SK-N-SH (cell line): ENCODE measurements at regions not wholly inside any gene's neighbourhood (a gene's known extent, or its start where the extent isn't known, plus 50 kb on each side); places are given as distances from the start of the nearest gene placed in this dataset.

Source experiments
- CTCF ChIA-PET: fragments of 300-600, 350-600 bp; formaldehyde crosslinking; extraction: SDS; loops from one replicate; lab custom pipeline; 2021; lab: Yijun Ruan, JAX
- POLR2A ChIA-PET: fragments of 350-600 bp; sonication (Branson Sonifier 250); formaldehyde crosslinking; extraction: SDS; loops from one replicate; lab custom pipeline; 2020; ENCODE audit warnings: antibody characterized with exemption, inconsistent platforms; lab: Yijun Ruan, JAX
- DNase-seq: peaks from one replicate; pipeline ENCODE4 v3.0.0; 2012
- H2AFZ ChIP-seq: fragments of 200-600 bp; sonication (generic); 2 replicates; pipeline ENCODE4 v1.8.1; 2016; ENCODE audit warnings: antibody characterized with exemption, mild to moderate bottlenecking, low read depth
- H3F3A ChIP-seq: fragments of 200-600 bp; sonication (generic); replicated peaks from 2 replicates; pipeline ENCODE3; 2016; ENCODE audit warnings: antibody characterized with exemption, mild to moderate bottlenecking; ENCODE audit not compliant: insufficient read depth
- H3K27ac ChIP-seq, 2 experiments: fragments of 200-500 bp in 1 of 2; fragments of 200-600 bp in 1 of 2; sonication (Bioruptor generic) in 1 of 2; sonication (generic), shearing (Covaris generic) in 1 of 2; 2 replicates each; pipeline versions ENCODE4 v1.5.1 to v1.6.1; 2014 to 2016; ENCODE audit warnings: low read depth in 2 of 2, inconsistent platforms in 1 of 2, low read length in 1 of 2, mild to moderate bottlenecking in 1 of 2, mixed read lengths in 1 of 2
- H3K27me3 ChIP-seq: fragments of 200-600 bp; sonication (generic), shearing (Covaris generic); 2 replicates; pipeline ENCODE4 v1.6.1; 2016; ENCODE audit warnings: mixed run types; ENCODE audit not compliant: insufficient read depth
- H3K36me3 ChIP-seq, 2 experiments: fragments of 200-500 bp in 1 of 2; fragments of 200-600 bp in 1 of 2; sonication (Bioruptor generic) in 1 of 2; sonication (generic) in 1 of 2; replicated peaks in 1 of 2; 2 replicates each; pipeline versions ENCODE3 to v1.5.1; 2014 to 2016; ENCODE audit warnings: low read length in 1 of 2, mild to moderate bottlenecking in 1 of 2; ENCODE audit not compliant: insufficient read depth in 2 of 2, control insufficient read depth in 1 of 2
- H3K4me1 ChIP-seq, 2 experiments: fragments of 200-500 bp in 1 of 2; fragments of 200-600 bp in 1 of 2; sonication (Bioruptor generic) in 1 of 2; sonication (generic), shearing (Covaris generic) in 1 of 2; 2 replicates each; pipeline versions ENCODE4 v1.5.1 to v1.6.1; 2014 to 2016; ENCODE audit warnings: low read depth in 1 of 2, low read length in 1 of 2, mixed run types in 1 of 2; ENCODE audit not compliant: insufficient read depth in 2 of 2, control insufficient read depth in 1 of 2
- H3K4me2 ChIP-seq: fragments of 200-600 bp; sonication (generic), shearing (Covaris generic); 2 replicates; pipeline ENCODE4 v1.6.1; 2017; ENCODE audit warnings: mixed run types
- H3K4me3 ChIP-seq, 2 experiments: fragments of 200-500 bp in 1 of 2; fragments of 200-600 bp in 1 of 2; sonication (Bioruptor generic) in 1 of 2; sonication (generic), shearing (Covaris generic) in 1 of 2; 2 replicates each; pipeline versions ENCODE4 v1.5.1 to v1.8.1; 2014 to 2016; ENCODE audit warnings: low read depth in 2 of 2, inconsistent platforms in 1 of 2, low read length in 1 of 2, mild to moderate bottlenecking in 1 of 2, mixed read lengths in 1 of 2, moderate library complexity in 1 of 2
- H3K79me2 ChIP-seq: fragments of 200-600 bp; sonication (generic); 2 replicates; pipeline ENCODE4 v1.8.1; 2017; ENCODE audit warnings: mild to moderate bottlenecking; ENCODE audit not compliant: insufficient read depth
- H3K9ac ChIP-seq: fragments of 200-600 bp; sonication (generic); 2 replicates; pipeline ENCODE4 v1.6.1; 2017; ENCODE audit warnings: mixed run types
- H3K9me2 ChIP-seq: fragments of 200-600 bp; sonication (generic); 2 replicates; pipeline ENCODE4 v1.6.1; 2017; ENCODE audit warnings: mixed run types
- H3K9me3 ChIP-seq: fragments of 200-600 bp; sonication (generic); 2 replicates; pipeline ENCODE4 v1.6.1; 2017; ENCODE audit warnings: mixed run types, mild to moderate bottlenecking, moderate library complexity
- H4K20me1 ChIP-seq: fragments of 200-600 bp; sonication (generic); 2 replicates; pipeline ENCODE4 v1.6.1; 2017; ENCODE audit warnings: mild to moderate bottlenecking, mixed run types; ENCODE audit not compliant: insufficient read depth
- CHD2 ChIP-seq: fragments of 150-350 bp; IDR thresholded peaks from 2 replicates; pipeline ENCODE4 v1.6.1; 2018; ENCODE audit warnings: low read length; ENCODE audit not compliant: partially characterized antibody
- ELF1 ChIP-seq: IDR thresholded peaks from 2 replicates; pipeline ENCODE4 v1.4.0; 2012
- EP300 ChIP-seq, 2 experiments: IDR thresholded peaks; 2 replicates each; pipeline versions ENCODE4 v1.4.0 to v1.6.1; 2012; ENCODE audit warnings: borderline replicate concordance in 1 of 2, low read depth in 1 of 2, low read length in 1 of 2
- FOSL2 ChIP-seq: IDR thresholded peaks from 2 replicates; pipeline ENCODE4 v1.4.0; 2012; ENCODE audit warnings: low read depth, mild to moderate bottlenecking, moderate library complexity, borderline replicate concordance
- FOXJ3 ChIP-seq: sonication (generic); formaldehyde crosslinking; IDR thresholded peaks from 2 replicates; pipeline ENCODE4 v1.5.1; 2020; ENCODE audit warnings: mild to moderate bottlenecking, missing genetic modification reagents
- GABPA ChIP-seq: IDR thresholded peaks from 2 replicates; pipeline ENCODE4 v1.4.0; 2012; ENCODE audit warnings: low read depth, mild to moderate bottlenecking
- MXI1 ChIP-seq: IDR thresholded peaks from 2 replicates; pipeline ENCODE4 v1.6.1; 2012; ENCODE audit warnings: mild to moderate bottlenecking, low read depth, low read length, improper control_type of control experiment
- NFIC ChIP-seq: IDR thresholded peaks from 2 replicates; pipeline ENCODE4 v1.4.0; 2012; ENCODE audit warnings: borderline replicate concordance
- RFX5 ChIP-seq: IDR thresholded peaks from 2 replicates; pipeline ENCODE4 v1.6.1; 2012; ENCODE audit warnings: mild to moderate bottlenecking, improper control_type of control experiment, low read length
- SMC3 ChIP-seq: IDR thresholded peaks from 2 replicates; pipeline ENCODE4 v1.6.1; 2012; ENCODE audit warnings: low read depth, low read length, improper control_type of control experiment
- TCF12 ChIP-seq: IDR thresholded peaks from 2 replicates; pipeline ENCODE4 v1.4.0; 2012
- TEAD4 ChIP-seq: IDR thresholded peaks from 2 replicates; pipeline ENCODE4 v1.4.0; 2012; ENCODE audit warnings: mild to moderate bottlenecking, borderline replicate concordance; ENCODE audit not compliant: insufficient read depth
- WGBS: methylation state at CpG from one replicate; pipeline ENCODE4 v1.1.6; 2017; ENCODE audit warnings: low lambda C conversion rate; 5-methylcytosine and 5-hydroxymethylcytosine counted together
- TF ChIP-seq, protein P1 (sequence below): IDR thresholded peaks from 2 replicates; pipeline ENCODE4 v1.6.1; 2012; ENCODE audit warnings: mild to moderate bottlenecking, low read depth, low read length, moderate library complexity
- TF ChIP-seq, protein P2 (sequence below): IDR thresholded peaks from 2 replicates; pipeline ENCODE4 v1.4.0; 2012; ENCODE audit warnings: low read depth
- TF ChIP-seq, protein P3 (sequence below): fragments of 150-350 bp; IDR thresholded peaks from 2 replicates; pipeline ENCODE4 v1.6.1; 2016; ENCODE audit warnings: mild to moderate bottlenecking, low read depth, low read length
- TF ChIP-seq, protein P4 (sequence below): fragments of 150-350 bp; IDR thresholded peaks from 2 replicates; pipeline ENCODE4 v1.6.1; 2017; ENCODE audit warnings: antibody characterized with exemption, low read length, low read depth, borderline replicate concordance
- TF ChIP-seq, protein P5 (sequence below): IDR thresholded peaks from 2 replicates; pipeline ENCODE4; 2012
- TF ChIP-seq, protein P6 (sequence below): IDR thresholded peaks from 2 replicates; pipeline ENCODE4 v1.4.0; 2012; ENCODE audit warnings: low read depth, borderline replicate concordance

DNA sequence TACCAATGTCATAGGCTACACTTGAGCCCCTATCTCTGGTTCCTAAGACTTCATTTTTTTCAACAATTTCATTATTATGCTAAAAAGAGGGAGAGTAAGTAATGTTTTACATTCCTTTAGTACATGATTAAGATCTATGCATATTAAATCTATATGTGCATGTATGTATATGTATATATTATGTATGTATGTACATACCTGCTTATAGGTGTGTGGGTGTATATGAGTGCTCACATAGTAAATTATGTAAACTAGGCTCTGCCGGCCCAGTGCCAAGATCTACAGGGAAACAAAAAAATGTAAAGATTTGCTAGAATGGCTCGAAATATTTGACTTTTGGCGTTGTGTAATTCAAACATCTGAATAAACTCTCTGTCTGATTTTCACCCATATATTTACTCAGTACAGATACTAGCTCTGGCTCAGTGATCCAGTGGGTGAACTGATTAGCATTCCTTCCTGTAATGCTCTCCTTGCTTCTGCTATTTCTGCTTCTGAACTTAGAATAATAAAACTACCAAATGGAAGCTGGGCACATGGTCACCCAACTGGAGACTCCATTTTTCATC, 113.1 kb upstream of the FGGY start:
- no peak overlapping the region for H2AFZ ChIP-seq
- H4K20me1 ChIP-seq, result no peaks in the 10 kb centered on the region
- H3F3A ChIP-seq, result no peaks in the 10 kb centered on the region
- no peaks in the 10 kb centered on the region for H3K9me3 ChIP-seq
- ChIA-PET CTCF (no interaction called here), POLR2A (no interaction called here)
- H3K9me2 ChIP-seq, result no peaks in the 10 kb centered on the region
- no peak overlapping the region for H3K9ac ChIP-seq
- no peaks in the 10 kb centered on the region for H3K4me1 ChIP-seq
- no peaks in the 10 kb centered on the region for H3K27me3 ChIP-seq
- H3K27ac ChIP-seq, result no peak overlapping the region
- 94% methylated on average over 3 of the region's 3 CpGs for WGBS
- no peak for DNase-seq
- no peaks in the 10 kb centered on the region for H3K79me2 ChIP-seq
- H3K36me3 ChIP-seq, result no peaks in the 10 kb centered on the region
- TF ChIP-seq, protein P1, sequence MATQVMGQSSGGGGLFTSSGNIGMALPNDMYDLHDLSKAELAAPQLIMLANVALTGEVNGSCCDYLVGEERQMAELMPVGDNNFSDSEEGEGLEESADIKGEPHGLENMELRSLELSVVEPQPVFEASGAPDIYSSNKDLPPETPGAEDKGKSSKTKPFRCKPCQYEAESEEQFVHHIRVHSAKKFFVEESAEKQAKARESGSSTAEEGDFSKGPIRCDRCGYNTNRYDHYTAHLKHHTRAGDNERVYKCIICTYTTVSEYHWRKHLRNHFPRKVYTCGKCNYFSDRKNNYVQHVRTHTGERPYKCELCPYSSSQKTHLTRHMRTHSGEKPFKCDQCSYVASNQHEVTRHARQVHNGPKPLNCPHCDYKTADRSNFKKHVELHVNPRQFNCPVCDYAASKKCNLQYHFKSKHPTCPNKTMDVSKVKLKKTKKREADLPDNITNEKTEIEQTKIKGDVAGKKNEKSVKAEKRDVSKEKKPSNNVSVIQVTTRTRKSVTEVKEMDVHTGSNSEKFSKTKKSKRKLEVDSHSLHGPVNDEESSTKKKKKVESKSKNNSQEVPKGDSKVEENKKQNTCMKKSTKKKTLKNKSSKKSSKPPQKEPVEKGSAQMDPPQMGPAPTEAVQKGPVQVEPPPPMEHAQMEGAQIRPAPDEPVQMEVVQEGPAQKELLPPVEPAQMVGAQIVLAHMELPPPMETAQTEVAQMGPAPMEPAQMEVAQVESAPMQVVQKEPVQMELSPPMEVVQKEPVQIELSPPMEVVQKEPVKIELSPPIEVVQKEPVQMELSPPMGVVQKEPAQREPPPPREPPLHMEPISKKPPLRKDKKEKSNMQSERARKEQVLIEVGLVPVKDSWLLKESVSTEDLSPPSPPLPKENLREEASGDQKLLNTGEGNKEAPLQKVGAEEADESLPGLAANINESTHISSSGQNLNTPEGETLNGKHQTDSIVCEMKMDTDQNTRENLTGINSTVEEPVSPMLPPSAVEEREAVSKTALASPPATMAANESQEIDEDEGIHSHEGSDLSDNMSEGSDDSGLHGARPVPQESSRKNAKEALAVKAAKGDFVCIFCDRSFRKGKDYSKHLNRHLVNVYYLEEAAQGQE, result no peak
- TF ChIP-seq, protein P2, sequence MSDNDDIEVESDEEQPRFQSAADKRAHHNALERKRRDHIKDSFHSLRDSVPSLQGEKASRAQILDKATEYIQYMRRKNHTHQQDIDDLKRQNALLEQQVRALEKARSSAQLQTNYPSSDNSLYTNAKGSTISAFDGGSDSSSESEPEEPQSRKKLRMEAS, result no peak
- no peak for TF ChIP-seq SMC3
- no peak for TF ChIP-seq GABPA
- no peak for TF ChIP-seq EP300 (IDR thresholded peaks at IDR 0.05; ENCODE audit: borderline replicate concordance in 1 of 2, low read depth in 1 of 2, low read length in 1 of 2)
- no peak for TF ChIP-seq FOXJ3 (CRISPR knock-in tag)
- TF ChIP-seq, protein P3, sequence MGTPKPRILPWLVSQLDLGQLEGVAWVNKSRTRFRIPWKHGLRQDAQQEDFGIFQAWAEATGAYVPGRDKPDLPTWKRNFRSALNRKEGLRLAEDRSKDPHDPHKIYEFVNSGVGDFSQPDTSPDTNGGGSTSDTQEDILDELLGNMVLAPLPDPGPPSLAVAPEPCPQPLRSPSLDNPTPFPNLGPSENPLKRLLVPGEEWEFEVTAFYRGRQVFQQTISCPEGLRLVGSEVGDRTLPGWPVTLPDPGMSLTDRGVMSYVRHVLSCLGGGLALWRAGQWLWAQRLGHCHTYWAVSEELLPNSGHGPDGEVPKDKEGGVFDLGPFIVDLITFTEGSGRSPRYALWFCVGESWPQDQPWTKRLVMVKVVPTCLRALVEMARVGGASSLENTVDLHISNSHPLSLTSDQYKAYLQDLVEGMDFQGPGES, result no peak
- TF ChIP-seq, protein P4, sequence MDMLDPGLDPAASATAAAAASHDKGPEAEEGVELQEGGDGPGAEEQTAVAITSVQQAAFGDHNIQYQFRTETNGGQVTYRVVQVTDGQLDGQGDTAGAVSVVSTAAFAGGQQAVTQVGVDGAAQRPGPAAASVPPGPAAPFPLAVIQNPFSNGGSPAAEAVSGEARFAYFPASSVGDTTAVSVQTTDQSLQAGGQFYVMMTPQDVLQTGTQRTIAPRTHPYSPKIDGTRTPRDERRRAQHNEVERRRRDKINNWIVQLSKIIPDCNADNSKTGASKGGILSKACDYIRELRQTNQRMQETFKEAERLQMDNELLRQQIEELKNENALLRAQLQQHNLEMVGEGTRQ, result no peak
- no peak for TF ChIP-seq MXI1
- TF ChIP-seq, protein P5, sequence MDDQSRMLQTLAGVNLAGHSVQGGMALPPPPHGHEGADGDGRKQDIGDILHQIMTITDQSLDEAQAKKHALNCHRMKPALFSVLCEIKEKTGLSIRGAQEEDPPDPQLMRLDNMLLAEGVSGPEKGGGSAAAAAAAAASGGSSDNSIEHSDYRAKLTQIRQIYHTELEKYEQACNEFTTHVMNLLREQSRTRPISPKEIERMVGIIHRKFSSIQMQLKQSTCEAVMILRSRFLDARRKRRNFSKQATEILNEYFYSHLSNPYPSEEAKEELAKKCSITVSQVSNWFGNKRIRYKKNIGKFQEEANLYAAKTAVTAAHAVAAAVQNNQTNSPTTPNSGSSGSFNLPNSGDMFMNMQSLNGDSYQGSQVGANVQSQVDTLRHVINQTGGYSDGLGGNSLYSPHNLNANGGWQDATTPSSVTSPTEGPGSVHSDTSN, result no peak
- no peak for TF ChIP-seq RFX5
- TF ChIP-seq TCF12, result no peak
- no peak for TF ChIP-seq CHD2
- TF ChIP-seq, protein P6, sequence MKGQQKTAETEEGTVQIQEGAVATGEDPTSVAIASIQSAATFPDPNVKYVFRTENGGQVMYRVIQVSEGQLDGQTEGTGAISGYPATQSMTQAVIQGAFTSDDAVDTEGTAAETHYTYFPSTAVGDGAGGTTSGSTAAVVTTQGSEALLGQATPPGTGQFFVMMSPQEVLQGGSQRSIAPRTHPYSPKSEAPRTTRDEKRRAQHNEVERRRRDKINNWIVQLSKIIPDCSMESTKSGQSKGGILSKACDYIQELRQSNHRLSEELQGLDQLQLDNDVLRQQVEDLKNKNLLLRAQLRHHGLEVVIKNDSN, result no peak
- TF ChIP-seq FOSL2, result no peak
- no peak for TF ChIP-seq ELF1
- no peak for TF ChIP-seq NFIC
- TF ChIP-seq TEAD4, result no peak
- no peak overlapping the region for H3K4me2 ChIP-seq
- H3K4me3 ChIP-seq, result no peak overlapping the region
